H54 (cell line): ENCODE measurements at regions not wholly inside any gene's neighbourhood (a gene's known extent, or its start where the extent isn't known, plus 50 kb on each side); places are given as distances from the start of the nearest gene placed in this dataset.

ENCODE experiments used
- DNase-seq: peaks from one replicate; pipeline ENCODE4 v3.0.0; 2011; ENCODE audit warnings: low spot score, mixed read lengths; ENCODE audit not compliant: insufficient read length
- FAIRE-seq: peaks from 3 replicates; lab custom pipeline; 2011; peaks lifted over from hg19 to GRCh38; lab: Jason Lieb, UNC
- POLR2A ChIP-seq: IDR thresholded peaks from 2 replicates; pipeline ENCODE4 v1.6.1; 2011; ENCODE audit warnings: low read depth, mild to moderate bottlenecking, low read length

GRCh38 chr12:66960704-66961690 lies 282.1 kb upstream of the GRIP1 start:
- no peak for TF ChIP-seq POLR2A
- DNase-seq (no peak), FAIRE-seq (no peak)

GRCh38 chr12:66962290-66962689 lies 283.4 kb upstream of the GRIP1 start:
- no peak for FAIRE-seq
- DNase-seq, result no peak
- TF ChIP-seq POLR2A, result no peak

GRCh38 chr12:66963901-66964300 lies 285.0 kb upstream of the GRIP1 start:
- DNase-seq (no peak), FAIRE-seq (no peak)
- TF ChIP-seq POLR2A, result no peak

GRCh38 chr12:66964629-66965028 lies 285.8 kb upstream of the GRIP1 start:
- DNase-seq (no peak), FAIRE-seq (no peak)
- TF ChIP-seq POLR2A, result no peak

- no peak for TF ChIP-seq POLR2A
- DNase-seq (no peak), FAIRE-seq (no peak)
Observed at GRCh38 chr12:66965621-66966020, 286.7 kb upstream of the GRIP1 start.

- no peak for FAIRE-seq
- TF ChIP-seq POLR2A, result no peak
- no peak for DNase-seq
Observed at GRCh38 chr12:66971816-66972215, 292.9 kb upstream of the GRIP1 start.

GRCh38 chr12:66976526-66976925 lies 292.6 kb upstream of the CAND1 start:
- DNase-seq (no peak), FAIRE-seq (no peak)
- TF ChIP-seq POLR2A, result no peak

GRCh38 chr12:66978802-66979201 lies 290.4 kb upstream of the CAND1 start:
- no peak for DNase-seq
- TF ChIP-seq POLR2A, result no peak
- no peak for FAIRE-seq

GRCh38 chr12:66979251-66979650 lies 289.9 kb upstream of the CAND1 start:
- no peak for FAIRE-seq
- DNase-seq, result no peak
- no peak for TF ChIP-seq POLR2A

GRCh38 chr12:66984077-66984476 lies 285.1 kb upstream of the CAND1 start:
- no peak for DNase-seq
- TF ChIP-seq POLR2A, result no peak
- no peak for FAIRE-seq

GRCh38 chr12:66984962-66985361 lies 284.2 kb upstream of the CAND1 start:
- TF ChIP-seq POLR2A, result no peak
- no peak for FAIRE-seq
- no peak for DNase-seq

- DNase-seq, result no peak
- no peak for TF ChIP-seq POLR2A
- no peak for FAIRE-seq
Observed at GRCh38 chr12:66999141-66999540, 270.0 kb upstream of the CAND1 start.

- no peak for FAIRE-seq
Observed at GRCh38 chr12:67001251-67001650, 267.9 kb upstream of the CAND1 start.

GRCh38 chr12:67002720-67003119 lies 266.4 kb upstream of the CAND1 start:
- TF ChIP-seq POLR2A, result no peak
- FAIRE-seq (no peak), DNase-seq (no peak)

More at GRCh38 chr12:67001251-67001650, 267.9 kb upstream of the CAND1 start:
- TF ChIP-seq POLR2A, result no peak
- no peak for DNase-seq

- TF ChIP-seq POLR2A, result no peak
- FAIRE-seq, result no peak
- no peak for DNase-seq
Observed at GRCh38 chr12:67006610-67007009, 262.5 kb upstream of the CAND1 start.
